ENCODE measurements at regions not wholly inside any gene's neighbourhood (a gene's known extent, or its start where the extent isn't known, plus 50 kb on each side); places are given as distances from the start of the nearest gene placed in this dataset.

GRCh38 chr2:187274146-187274545 lies 173.9 kb downstream of the CALCRL start:
- no peak overlapping the region for H3K23ac ChIP-seq (ENCODE audit: low read depth, low read length)
- H3K27ac ChIP-seq (ENCODE audit: insufficient read depth, low read length) = no peak overlapping the region
- H2AFZ ChIP-seq (replicated peaks; ENCODE audit: low read length, poor library complexity) = no peak overlapping the region
- H3K18ac ChIP-seq (ENCODE audit: low read depth, low read length) = no peak overlapping the region
- H2BK120ac ChIP-seq (ENCODE audit: low read depth, low read length) = no peak overlapping the region
- no peak overlapping the region for H3K14ac ChIP-seq (replicated peaks; ENCODE audit: low read depth, low read length)
- H3K79me1 ChIP-seq (ENCODE audit: low read depth in 1 of 2, low read length in 2 of 2) = no peaks in the 10 kb centered on the region
- H3K56ac ChIP-seq (ENCODE audit: extremely low read depth, insufficient read depth, low read length) = no peak overlapping the region
- DNase-seq (no peak), ATAC-seq (ENCODE audit: low read depth) (no peak)
- intact Hi-C loops (cut with micrococcal nuclease) = no loop called here
- no peak overlapping the region for H2AK5ac ChIP-seq (ENCODE audit: low read depth, low read length)
- H3K4me1 ChIP-seq (ENCODE audit: control insufficient read depth, insufficient read depth, low read length) = no peaks in the 10 kb centered on the region
- no peak overlapping the region for H4K5ac ChIP-seq (ENCODE audit: low read depth, low read length)
- no peaks in the 10 kb centered on the region for H3K27me3 ChIP-seq (ENCODE audit: control insufficient read depth, insufficient read depth, low read length)
- in situ Hi-C loops (cut with MboI; ENCODE audit: low sequenced_read_pairs) = no loop called here
- H2AK9ac ChIP-seq (replicated peaks; ENCODE audit: low read depth, low read length, poor library complexity) = no peak overlapping the region
- H4K91ac ChIP-seq (ENCODE audit: insufficient read depth, low read depth, low read length) = no peak overlapping the region
- CTCF ChIA-PET = no interaction called here
- H2BK20ac ChIP-seq (ENCODE audit: low read depth, low read length) = no peak overlapping the region
- no peaks in the 10 kb centered on the region for H3K36me3 ChIP-seq (ENCODE audit: control insufficient read depth, insufficient read depth, low read length)
- POLR2A ChIA-PET (ENCODE audit: unreplicated experiment) = no interaction called here
- TF ChIP-seq CEBPB (IDR thresholded peaks at IDR 0.05; ENCODE audit: low read depth, low read length) (no peak), RCOR1 (IDR thresholded peaks at IDR 0.05; ENCODE audit: insufficient replicate concordance, low read length) (no peak), BHLHE40 (IDR thresholded peaks at IDR 0.05; ENCODE audit: low read depth, low read length) (no peak), SMC3 (IDR thresholded peaks at IDR 0.05; ENCODE audit: low read depth, low read length) (no peak), MAFK (IDR thresholded peaks at IDR 0.05; ENCODE audit: low read depth, low read length) (no peak), POLR2A (IDR thresholded peaks at IDR 0.05; ENCODE audit: low read depth, low read length) (no peak), ELK1 (IDR thresholded peaks at IDR 0.05; ENCODE audit: borderline replicate concordance, low read depth, low read length) (no peak), USF2 (IDR thresholded peaks at IDR 0.05; ENCODE audit: low read depth, low read length) (no peak), CHD1 (IDR thresholded peaks at IDR 0.05; ENCODE audit: low read depth, low read length) (no peak), CTCF (conservative IDR thresholded peaks at IDR 0.05; ENCODE audit: low read depth, low read length) (no peak), NFE2L2 (IDR thresholded peaks at IDR 0.05; ENCODE audit: low read depth, low read length) (no peak), MAZ (IDR thresholded peaks at IDR 0.05; ENCODE audit: borderline replicate concordance, low read depth, low read length) (no peak), MXI1 (IDR thresholded peaks at IDR 0.05; ENCODE audit: borderline replicate concordance, low read depth, low read length) (no peak), FOS (IDR thresholded peaks at IDR 0.05; ENCODE audit: low read depth, low read length) (no peak), RFX5 (IDR thresholded peaks at IDR 0.05; ENCODE audit: low read depth, low read length) (no peak), RAD21 (IDR thresholded peaks at IDR 0.05; ENCODE audit: low read length) (no peak)
- no peak overlapping the region for H3K4ac ChIP-seq (ENCODE audit: low read depth, low read length)
- H3K9ac ChIP-seq (ENCODE audit: low read depth, low read length) = no peak overlapping the region
- no peak overlapping the region for H4K8ac ChIP-seq (ENCODE audit: low read depth in 2 of 2, low read length in 2 of 2)
- dilution Hi-C loops (cut with HindIII; ENCODE audit: low sequenced_read_pairs, unreplicated experiment) = no loop called here
- H3K4me3 ChIP-seq (ENCODE audit: insufficient read depth, low read depth, low read length) = no peak overlapping the region
- BruUV-seq (replicated peaks) = no TSS peak
- no peaks in the 10 kb centered on the region for H3K9me3 ChIP-seq (ENCODE audit: control insufficient read depth, insufficient read depth, low read length)
- H2BK5ac ChIP-seq (ENCODE audit: low read depth, low read length, poor library complexity, severe bottlenecking) = no peak overlapping the region
- H3K4me2 ChIP-seq (ENCODE audit: low read depth, low read length) = no peak overlapping the region
- H3K9me1 ChIP-seq (ENCODE audit: insufficient read depth, low read length) = no peaks in the 10 kb centered on the region
- no peaks in the 10 kb centered on the region for H4K20me1 ChIP-seq (ENCODE audit: insufficient read depth, low read length)
- H2BK15ac ChIP-seq (ENCODE audit: low read depth, low read length) = no peak overlapping the region
